ENCODE measurements at regions not wholly inside any gene's neighbourhood (a gene's known extent, or its start where the extent isn't known, plus 50 kb on each side); places are given as distances from the start of the nearest gene placed in this dataset.

DNA sequence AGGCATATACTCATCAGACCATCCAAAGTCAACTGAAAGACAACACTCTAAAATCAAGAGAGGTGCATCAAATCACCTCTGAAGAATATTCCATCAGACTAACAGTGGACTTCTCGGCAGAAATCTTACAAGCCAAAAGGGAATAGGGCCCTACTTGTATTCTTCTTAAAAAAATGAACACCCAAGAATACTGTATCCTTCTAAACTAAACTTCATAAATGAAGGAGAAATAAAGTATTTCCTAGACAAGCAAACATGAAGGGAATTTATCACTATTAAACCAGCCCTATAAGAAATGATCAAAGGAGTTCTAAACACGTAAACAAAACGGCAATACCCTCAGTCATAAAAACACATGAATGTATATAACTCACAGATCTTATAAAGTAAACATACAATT lies 141.2 kb downstream of the CXXC4 start:
- Histone ChIP-seq H3F3A (ENCODE audit: insufficient read depth, low read length) (no peaks in the 10 kb centered on the region), H3K36me3 (replicated peaks; ENCODE audit: insufficient read depth, low read length) (no peaks in the 10 kb centered on the region), H3K79me2 (ENCODE audit: low read length) (no peaks in the 10 kb centered on the region), H3K9ac (ENCODE audit: low read length) (no peak overlapping the region), H3K9me3 (replicated peaks; ENCODE audit: insufficient read depth, low read length) (no peaks in the 10 kb centered on the region), H3K4me2 (ENCODE audit: low read depth, low read length) (no peak overlapping the region), H3K27ac (ENCODE audit: low read length) (no peak overlapping the region), H3K9me2 (replicated peaks; ENCODE audit: insufficient read depth, low read length) (no peaks in the 10 kb centered on the region), H2AFZ (ENCODE audit: low read length) (no peak overlapping the region), H4K20me1 (ENCODE audit: insufficient read depth, low read length) (no peaks in the 10 kb centered on the region), H3K4me3 (ENCODE audit: low read length) (no peak overlapping the region), H3K27me3 (replicated peaks; ENCODE audit: insufficient read depth, low read length) (no peaks in the 10 kb centered on the region), H3K4me1 (ENCODE audit: low read length) (no peaks in the 10 kb centered on the region)
- TF ChIP-seq EZH2phosphoT487 (IDR thresholded peaks at IDR 0.05; ENCODE audit: low read length) = no peak
- TF ChIP-seq, protein P1, sequence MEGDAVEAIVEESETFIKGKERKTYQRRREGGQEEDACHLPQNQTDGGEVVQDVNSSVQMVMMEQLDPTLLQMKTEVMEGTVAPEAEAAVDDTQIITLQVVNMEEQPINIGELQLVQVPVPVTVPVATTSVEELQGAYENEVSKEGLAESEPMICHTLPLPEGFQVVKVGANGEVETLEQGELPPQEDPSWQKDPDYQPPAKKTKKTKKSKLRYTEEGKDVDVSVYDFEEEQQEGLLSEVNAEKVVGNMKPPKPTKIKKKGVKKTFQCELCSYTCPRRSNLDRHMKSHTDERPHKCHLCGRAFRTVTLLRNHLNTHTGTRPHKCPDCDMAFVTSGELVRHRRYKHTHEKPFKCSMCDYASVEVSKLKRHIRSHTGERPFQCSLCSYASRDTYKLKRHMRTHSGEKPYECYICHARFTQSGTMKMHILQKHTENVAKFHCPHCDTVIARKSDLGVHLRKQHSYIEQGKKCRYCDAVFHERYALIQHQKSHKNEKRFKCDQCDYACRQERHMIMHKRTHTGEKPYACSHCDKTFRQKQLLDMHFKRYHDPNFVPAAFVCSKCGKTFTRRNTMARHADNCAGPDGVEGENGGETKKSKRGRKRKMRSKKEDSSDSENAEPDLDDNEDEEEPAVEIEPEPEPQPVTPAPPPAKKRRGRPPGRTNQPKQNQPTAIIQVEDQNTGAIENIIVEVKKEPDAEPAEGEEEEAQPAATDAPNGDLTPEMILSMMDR (IDR thresholded peaks at IDR 0.05; ENCODE audit: low read length) = no peak
- TF ChIP-seq EZH2 (optimal IDR thresholded peaks at IDR 0.05; ENCODE audit: low read depth, low read length) = no peak
- DNase-seq = no peak

DNA sequence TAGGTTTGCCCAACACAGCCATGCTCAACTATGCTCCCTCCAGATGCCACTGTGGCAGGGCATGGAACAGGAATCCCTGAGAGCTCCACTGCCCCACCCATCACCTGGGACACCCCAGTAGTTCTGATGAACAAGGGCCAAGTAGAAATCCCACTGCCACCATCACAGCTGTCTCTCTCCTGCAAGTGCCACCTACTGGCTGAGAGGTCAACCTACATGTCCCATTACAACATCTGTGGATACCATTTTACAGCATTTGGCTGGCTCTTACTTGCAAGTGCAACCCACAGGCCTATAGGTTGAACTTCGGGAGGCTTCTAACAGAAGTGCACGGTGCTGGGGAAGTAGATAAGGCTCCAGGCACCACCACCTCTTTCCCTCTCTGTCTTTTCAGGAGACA lies 142.5 kb downstream of the CXXC4 start:
- Histone ChIP-seq H3K4me2 (ENCODE audit: low read depth, low read length) (no peak overlapping the region), H3K4me1 (ENCODE audit: low read length) (no peaks in the 10 kb centered on the region), H3F3A (ENCODE audit: insufficient read depth, low read length) (no peaks in the 10 kb centered on the region), H4K20me1 (ENCODE audit: insufficient read depth, low read length) (no peaks in the 10 kb centered on the region), H3K4me3 (ENCODE audit: low read length) (no peak overlapping the region), H3K27me3 (replicated peaks; ENCODE audit: insufficient read depth, low read length) (no peaks in the 10 kb centered on the region), H3K9ac (ENCODE audit: low read length) (no peak overlapping the region), H3K9me2 (replicated peaks; ENCODE audit: insufficient read depth, low read length) (no peaks in the 10 kb centered on the region), H3K79me2 (ENCODE audit: low read length) (no peaks in the 10 kb centered on the region), H3K9me3 (replicated peaks; ENCODE audit: insufficient read depth, low read length) (no peaks in the 10 kb centered on the region), H3K27ac (ENCODE audit: low read length) (no peak overlapping the region), H3K36me3 (replicated peaks; ENCODE audit: insufficient read depth, low read length) (no peaks in the 10 kb centered on the region), H2AFZ (ENCODE audit: low read length) (no peak overlapping the region)
- DNase-seq = peak; percentile 11
- no peak for TF ChIP-seq EZH2 (optimal IDR thresholded peaks at IDR 0.05; ENCODE audit: low read depth, low read length)
- no peak for TF ChIP-seq EZH2phosphoT487 (IDR thresholded peaks at IDR 0.05; ENCODE audit: low read length)
- TF ChIP-seq, protein P1 (IDR thresholded peaks at IDR 0.05; ENCODE audit: low read length) = peak; percentile 34

- Histone ChIP-seq H3K9ac (ENCODE audit: low read length) (no peak overlapping the region), H3K4me3 (ENCODE audit: low read length) (no peak overlapping the region), H4K20me1 (ENCODE audit: insufficient read depth, low read length) (no peaks in the 10 kb centered on the region), H3K4me1 (ENCODE audit: low read length) (no peaks in the 10 kb centered on the region), H3K27ac (ENCODE audit: low read length) (no peak overlapping the region), H3K36me3 (replicated peaks; ENCODE audit: insufficient read depth, low read length) (no peaks in the 10 kb centered on the region), H3K27me3 (replicated peaks; ENCODE audit: insufficient read depth, low read length) (no peaks in the 10 kb centered on the region), H3K79me2 (ENCODE audit: low read length) (no peaks in the 10 kb centered on the region), H3K9me3 (replicated peaks; ENCODE audit: insufficient read depth, low read length) (no peaks in the 10 kb centered on the region), H3K9me2 (replicated peaks; ENCODE audit: insufficient read depth, low read length) (no peaks in the 10 kb centered on the region), H2AFZ (ENCODE audit: low read length) (no peak overlapping the region), H3F3A (ENCODE audit: insufficient read depth, low read length) (no peaks in the 10 kb centered on the region), H3K4me2 (ENCODE audit: low read depth, low read length) (no peak overlapping the region)
- TF ChIP-seq EZH2phosphoT487 (IDR thresholded peaks at IDR 0.05; ENCODE audit: low read length) (no peak), EZH2 (optimal IDR thresholded peaks at IDR 0.05; ENCODE audit: low read depth, low read length) (no peak)
- TF ChIP-seq, protein P1 (IDR thresholded peaks at IDR 0.05; ENCODE audit: low read length) = no peak
- no peak for DNase-seq
Measured at GRCh38 chr4:104351706-104352105, 143.0 kb downstream of the CXXC4 start.

Data from MM.1S (cell line).